C4-2B (cell line): ENCODE measurements at regions not wholly inside any gene's neighbourhood (a gene's known extent, or its start where the extent isn't known, plus 50 kb on each side); places are given as distances from the start of the nearest gene placed in this dataset.

Source experiments
- H3K27ac ChIP-seq: fragments of 450-650 bp; 2 replicates; pipeline ENCODE4 v1.5.1; 2017
- ZFX ChIP-seq: fragments of 450-650 bp; IDR thresholded peaks from 2 replicates; pipeline ENCODE4 v1.6.1; 2017
- TF ChIP-seq, protein P1 (sequence below): fragments of 450-650 bp; conservative IDR thresholded peaks from 2 replicates; pipeline ENCODE4 v1.5.1; 2017; ENCODE audit warnings: mild to moderate bottlenecking

DNA sequence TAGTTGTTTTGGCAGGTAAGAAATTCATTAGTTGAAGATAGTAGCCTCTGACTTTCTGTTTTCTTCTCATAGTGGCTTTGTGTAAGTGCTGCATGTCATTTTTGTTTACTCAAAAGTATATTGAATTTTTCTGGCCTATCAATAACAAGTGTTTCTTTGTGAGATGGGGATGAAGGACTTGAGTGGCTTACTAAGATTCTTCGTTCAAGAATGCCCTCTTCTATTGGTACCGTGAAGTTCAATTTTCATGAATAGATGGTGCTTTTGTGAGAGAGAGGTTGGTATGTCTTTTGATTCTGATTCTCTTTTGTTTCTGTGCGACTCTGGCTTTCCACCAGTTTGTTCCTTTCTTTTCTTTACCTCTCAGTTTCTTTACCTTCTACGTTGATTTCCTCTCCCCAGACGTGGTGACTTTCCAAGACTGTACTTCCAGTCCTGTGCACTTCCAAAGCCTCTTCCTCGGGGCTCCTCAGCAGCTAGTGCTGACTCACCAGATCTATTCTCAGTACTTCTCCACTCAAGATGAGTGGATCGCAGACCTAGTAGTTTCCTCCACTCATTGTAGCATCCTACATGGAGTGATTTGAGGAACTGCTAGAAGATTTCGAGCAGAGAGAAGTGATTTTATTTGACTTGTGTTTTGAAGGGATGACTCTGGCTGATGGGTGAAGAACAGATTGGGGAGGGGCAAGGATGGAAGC lies 82.0 kb upstream of the EPHB3 start:
- H3K27ac ChIP-seq = no peak overlapping the region
- TF ChIP-seq, protein P1, sequence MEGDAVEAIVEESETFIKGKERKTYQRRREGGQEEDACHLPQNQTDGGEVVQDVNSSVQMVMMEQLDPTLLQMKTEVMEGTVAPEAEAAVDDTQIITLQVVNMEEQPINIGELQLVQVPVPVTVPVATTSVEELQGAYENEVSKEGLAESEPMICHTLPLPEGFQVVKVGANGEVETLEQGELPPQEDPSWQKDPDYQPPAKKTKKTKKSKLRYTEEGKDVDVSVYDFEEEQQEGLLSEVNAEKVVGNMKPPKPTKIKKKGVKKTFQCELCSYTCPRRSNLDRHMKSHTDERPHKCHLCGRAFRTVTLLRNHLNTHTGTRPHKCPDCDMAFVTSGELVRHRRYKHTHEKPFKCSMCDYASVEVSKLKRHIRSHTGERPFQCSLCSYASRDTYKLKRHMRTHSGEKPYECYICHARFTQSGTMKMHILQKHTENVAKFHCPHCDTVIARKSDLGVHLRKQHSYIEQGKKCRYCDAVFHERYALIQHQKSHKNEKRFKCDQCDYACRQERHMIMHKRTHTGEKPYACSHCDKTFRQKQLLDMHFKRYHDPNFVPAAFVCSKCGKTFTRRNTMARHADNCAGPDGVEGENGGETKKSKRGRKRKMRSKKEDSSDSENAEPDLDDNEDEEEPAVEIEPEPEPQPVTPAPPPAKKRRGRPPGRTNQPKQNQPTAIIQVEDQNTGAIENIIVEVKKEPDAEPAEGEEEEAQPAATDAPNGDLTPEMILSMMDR = no peak
- TF ChIP-seq ZFX = no peak

DNA sequence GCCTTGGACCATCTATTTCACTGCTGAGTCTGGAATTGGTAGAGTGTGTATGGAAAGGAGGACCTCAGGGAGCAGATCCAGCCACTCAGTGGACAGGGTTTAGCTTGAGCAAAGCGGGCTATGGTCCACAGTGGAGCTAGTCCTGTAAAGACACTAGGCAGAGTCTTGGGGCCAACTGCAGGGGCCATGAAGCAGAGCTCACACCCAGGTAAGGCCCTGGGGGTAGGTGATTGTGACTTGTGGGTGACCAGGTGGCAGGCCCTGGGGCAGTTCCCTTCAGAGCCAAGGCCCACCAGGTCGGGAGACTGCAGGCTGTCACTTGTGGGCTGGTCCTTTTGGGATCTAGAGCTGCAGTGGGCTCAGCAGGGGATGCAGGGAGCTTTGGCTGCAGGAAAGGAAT lies 80.8 kb upstream of the EPHB3 start:
- TF ChIP-seq, protein P1 = no peak
- TF ChIP-seq ZFX = no peak
- no peak overlapping the region for H3K27ac ChIP-seq

DNA sequence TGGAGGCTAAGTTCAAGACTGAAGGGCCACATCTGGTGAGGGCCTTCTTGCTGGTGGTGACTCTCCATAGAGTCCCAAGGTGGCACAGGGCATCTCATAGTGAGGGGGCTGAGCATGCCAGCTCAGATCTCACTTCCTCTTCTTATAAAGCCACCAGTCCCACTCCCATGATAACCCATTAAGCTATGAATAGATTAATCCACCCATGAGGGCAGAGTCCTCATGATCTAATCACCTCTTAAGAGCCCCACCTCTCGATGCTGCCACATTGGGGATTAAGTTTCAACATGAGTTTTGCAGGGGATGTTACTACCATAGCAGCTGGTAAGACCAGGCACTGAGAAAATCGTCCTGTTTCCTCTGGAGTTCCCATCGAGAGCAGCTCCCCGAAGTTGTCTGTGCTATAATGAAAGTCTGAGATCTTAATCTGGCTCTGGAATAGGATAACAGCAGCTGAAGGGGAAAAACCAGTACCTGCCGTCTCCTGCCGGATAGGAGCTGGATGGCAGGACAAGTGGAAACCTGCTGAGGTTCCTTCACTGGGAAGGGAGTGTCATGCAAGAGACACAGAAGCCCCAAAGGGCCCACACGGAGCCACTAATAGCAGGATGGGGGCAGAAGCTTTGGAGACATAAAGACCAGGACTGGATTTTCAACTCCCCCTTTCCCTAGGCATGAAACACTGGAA lies 79.5 kb upstream of the EPHB3 start:
- H3K27ac ChIP-seq = no peak overlapping the region
- TF ChIP-seq, protein P1 = no peak
- TF ChIP-seq ZFX = no peak

DNA sequence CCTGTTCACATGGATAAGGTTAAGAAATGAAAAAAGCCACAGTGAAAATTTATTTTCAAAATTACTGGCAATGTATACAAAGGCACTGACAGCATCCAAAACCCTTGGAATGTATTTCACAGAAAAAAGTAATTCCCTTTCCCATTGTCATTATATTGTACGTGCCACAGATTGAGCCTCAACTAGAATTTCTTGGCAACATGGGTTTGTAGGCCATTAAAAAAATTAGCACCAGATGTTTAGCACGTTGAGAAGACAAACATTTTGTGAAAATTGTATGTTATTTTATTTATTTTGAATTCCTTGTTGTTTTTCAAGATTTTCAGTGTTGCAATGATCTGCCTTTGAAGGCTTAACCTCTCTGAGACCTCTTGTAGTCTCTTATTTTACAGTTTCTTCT lies 76.3 kb upstream of the EPHB3 start:
- no peak overlapping the region for H3K27ac ChIP-seq
- TF ChIP-seq, protein P1 = no peak
- no peak for TF ChIP-seq ZFX

DNA sequence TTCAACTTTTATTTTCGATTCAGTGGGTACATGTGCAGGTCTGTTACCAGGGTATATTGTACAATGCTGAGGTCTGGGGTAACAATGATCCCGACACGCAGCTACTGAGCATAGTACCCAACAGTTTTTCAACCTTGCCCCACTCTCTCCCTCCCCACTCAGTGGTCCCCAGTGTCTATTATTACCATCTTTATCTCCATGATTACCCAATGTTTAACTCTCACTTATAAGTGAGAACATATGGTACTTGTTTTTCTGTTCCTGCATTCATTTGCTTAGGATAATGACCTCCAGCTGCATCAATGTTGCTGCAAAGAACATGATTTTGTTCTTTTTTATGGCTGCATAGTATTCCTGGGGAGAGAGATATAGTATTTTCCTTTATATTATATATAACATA lies 75.7 kb upstream of the EPHB3 start:
- H3K27ac ChIP-seq = no peak overlapping the region
- TF ChIP-seq ZFX = no peak
- TF ChIP-seq, protein P1 = no peak

DNA sequence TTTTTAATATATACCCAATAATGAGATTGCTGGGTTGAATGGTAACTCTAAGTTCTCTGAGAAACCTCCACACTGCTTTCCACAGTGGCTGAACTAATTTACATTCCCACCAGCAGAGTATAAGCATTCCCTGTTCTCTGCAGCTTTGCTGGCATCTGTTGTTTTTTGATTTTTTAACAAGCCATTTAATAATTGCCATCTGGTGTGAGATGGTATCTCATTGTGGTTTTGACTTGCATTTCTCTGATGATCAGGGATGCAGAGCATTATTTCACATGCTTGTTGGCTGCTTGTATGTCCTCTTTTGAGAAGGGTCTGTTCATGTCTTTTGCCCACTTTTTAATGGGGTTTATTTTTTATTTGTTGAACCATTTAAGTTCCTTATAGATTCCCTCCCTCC lies 75.0 kb upstream of the EPHB3 start:
- TF ChIP-seq ZFX = no peak
- no peak overlapping the region for H3K27ac ChIP-seq

DNA sequence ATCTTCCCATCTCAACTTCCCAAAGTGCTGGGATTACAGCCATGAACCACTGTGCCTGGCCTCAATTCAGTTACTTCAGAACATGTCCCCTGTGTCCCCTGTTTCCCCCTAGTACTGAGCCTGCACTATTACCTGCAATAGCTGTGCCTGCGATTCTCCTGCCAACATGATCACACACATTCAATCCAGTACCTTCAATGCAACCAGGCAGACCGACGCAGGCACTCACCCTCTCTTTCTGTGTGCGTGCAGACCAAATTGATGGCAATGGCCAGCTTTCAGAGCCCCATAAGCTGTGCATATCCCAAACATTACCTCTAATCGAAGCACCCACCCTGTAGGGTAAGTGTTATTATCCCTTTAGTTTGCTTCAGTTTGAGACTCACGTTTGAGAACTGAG lies 73.0 kb upstream of the EPHB3 start:
- TF ChIP-seq ZFX = no peak
- TF ChIP-seq, protein P1 = no peak
- no peak overlapping the region for H3K27ac ChIP-seq
